ENCODE measurements at regions not wholly inside any gene's neighbourhood (a gene's known extent, or its start where the extent isn't known, plus 50 kb on each side); places are given as distances from the start of the nearest gene placed in this dataset.
A peak's percentile ranks its signal among the peaks of the same experiment; 100 is the strongest.

DNA sequence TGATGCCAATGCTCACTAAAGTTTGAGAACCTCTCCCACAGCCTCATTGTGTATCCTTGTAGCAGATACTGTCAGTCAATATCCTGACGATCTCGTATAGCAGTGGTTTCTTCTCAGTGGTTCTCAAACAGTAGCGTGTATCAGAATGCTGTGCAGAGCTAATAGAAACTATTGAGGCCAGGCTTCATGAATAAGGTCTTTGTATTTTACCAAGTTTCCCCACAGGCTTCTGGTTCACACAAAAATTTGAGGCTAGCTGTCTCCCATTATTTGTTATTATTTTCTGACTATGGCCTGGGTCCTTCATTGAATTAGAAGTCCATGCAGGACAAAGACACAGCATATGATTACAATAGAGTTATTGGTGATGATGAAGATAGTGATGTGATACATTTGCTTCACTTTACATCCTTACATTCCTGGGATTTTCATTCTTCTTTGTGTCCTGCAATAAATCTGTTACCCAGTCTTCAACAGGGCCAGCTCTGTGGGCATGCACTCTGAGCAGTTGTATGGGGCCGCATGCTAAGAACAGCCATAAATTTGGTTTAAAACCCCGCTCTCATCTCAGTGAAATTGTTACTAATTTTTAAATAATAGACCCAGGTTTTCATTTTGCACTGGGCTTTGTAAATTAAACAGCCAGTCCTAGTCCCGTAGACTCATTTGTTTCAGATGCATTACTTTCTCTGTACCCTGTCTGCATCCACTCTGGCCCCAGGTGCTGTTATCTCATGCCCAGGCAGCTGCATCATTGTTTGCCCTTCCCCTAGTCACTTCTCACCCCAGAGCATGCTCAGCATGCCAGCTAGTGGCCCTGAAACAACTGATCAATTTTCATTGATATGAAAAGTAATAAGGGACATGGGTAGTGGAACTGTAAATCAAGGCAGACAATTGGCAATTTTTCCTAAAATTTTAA lies 199.9 kb upstream of the PIK3R1 start:
- DNase-seq (ENCODE audit: low read depth), result no peak
- TF ChIP-seq, protein P1, sequence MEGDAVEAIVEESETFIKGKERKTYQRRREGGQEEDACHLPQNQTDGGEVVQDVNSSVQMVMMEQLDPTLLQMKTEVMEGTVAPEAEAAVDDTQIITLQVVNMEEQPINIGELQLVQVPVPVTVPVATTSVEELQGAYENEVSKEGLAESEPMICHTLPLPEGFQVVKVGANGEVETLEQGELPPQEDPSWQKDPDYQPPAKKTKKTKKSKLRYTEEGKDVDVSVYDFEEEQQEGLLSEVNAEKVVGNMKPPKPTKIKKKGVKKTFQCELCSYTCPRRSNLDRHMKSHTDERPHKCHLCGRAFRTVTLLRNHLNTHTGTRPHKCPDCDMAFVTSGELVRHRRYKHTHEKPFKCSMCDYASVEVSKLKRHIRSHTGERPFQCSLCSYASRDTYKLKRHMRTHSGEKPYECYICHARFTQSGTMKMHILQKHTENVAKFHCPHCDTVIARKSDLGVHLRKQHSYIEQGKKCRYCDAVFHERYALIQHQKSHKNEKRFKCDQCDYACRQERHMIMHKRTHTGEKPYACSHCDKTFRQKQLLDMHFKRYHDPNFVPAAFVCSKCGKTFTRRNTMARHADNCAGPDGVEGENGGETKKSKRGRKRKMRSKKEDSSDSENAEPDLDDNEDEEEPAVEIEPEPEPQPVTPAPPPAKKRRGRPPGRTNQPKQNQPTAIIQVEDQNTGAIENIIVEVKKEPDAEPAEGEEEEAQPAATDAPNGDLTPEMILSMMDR (IDR thresholded peaks at IDR 0.05; ENCODE audit: low read length, missing control alignments), result no peak
- H3K4me3 ChIP-seq (replicated peaks; ENCODE audit: low read depth, low read length), result no peak overlapping the region

DNA sequence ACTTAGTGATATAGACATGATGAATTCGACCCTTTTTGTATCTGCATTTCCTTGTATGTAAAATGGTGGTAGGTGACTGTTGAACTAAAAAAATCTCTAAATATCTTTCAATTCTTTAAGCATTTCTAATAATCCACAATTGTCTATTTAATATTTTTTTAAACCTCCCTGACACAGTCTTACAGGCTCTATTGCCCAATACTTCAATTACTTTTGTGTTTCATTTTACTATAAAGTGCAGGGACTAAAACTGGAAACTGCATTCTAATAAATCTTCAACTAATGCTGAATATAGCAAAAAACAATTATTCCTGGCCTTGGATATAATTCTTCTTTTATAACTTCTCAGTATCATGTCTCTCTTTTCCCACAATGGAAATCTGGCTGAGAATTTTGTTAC lies 202.7 kb upstream of the PIK3R1 start:
- DNase-seq (ENCODE audit: low read depth), result no peak
- H3K4me3 ChIP-seq (replicated peaks; ENCODE audit: low read depth, low read length), result no peak overlapping the region
- TF ChIP-seq, protein P1 (IDR thresholded peaks at IDR 0.05; ENCODE audit: low read length, missing control alignments), result no peak

DNA sequence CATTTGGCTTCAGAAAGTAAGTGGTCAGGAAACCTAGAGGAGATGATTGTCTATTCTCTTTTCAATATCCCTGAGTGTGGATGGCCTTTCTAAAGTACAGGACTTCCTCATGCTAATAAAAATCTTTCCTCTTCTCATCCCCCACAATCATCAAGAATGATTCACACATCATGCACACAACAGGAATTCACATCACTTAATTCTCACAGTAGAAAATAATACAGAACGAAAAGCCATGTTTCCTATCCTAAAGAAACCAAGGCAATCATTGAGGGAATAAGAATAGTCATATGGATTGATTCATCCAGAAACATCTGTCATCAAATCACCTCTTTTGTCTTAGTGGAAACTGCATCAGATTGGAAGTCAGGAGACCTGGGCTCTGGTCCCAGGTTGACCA lies 203.1 kb upstream of the PIK3R1 start:
- H3K4me3 ChIP-seq (replicated peaks; ENCODE audit: low read depth, low read length), result no peak overlapping the region
- DNase-seq (ENCODE audit: low read depth), result peak; percentile 51
- TF ChIP-seq, protein P1 (IDR thresholded peaks at IDR 0.05; ENCODE audit: low read length, missing control alignments), result no peak

DNA sequence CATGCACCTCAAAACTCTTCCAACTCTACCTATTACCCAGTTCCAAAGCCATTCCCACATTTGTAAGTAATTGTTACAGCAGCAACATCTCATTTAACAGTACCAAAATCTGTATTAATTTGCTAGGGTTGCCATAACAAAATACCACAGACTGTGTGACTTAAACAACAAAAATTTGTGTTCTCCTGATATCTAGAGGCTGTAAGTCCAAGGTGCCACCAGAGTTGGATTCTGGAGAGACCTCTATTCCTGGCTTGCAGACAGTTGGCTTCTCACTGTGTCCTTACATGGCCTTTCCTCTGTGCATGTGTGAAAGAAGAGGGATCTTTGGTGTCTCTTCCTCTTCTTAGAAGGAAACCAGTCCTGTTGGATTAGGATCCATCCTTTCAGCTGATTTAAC lies 203.8 kb upstream of the PIK3R1 start:
- no peak overlapping the region for H3K4me3 ChIP-seq (replicated peaks; ENCODE audit: low read depth, low read length)
- TF ChIP-seq, protein P1 (IDR thresholded peaks at IDR 0.05; ENCODE audit: low read length, missing control alignments), result no peak
- DNase-seq (ENCODE audit: low read depth), result peak; percentile 59

DNA sequence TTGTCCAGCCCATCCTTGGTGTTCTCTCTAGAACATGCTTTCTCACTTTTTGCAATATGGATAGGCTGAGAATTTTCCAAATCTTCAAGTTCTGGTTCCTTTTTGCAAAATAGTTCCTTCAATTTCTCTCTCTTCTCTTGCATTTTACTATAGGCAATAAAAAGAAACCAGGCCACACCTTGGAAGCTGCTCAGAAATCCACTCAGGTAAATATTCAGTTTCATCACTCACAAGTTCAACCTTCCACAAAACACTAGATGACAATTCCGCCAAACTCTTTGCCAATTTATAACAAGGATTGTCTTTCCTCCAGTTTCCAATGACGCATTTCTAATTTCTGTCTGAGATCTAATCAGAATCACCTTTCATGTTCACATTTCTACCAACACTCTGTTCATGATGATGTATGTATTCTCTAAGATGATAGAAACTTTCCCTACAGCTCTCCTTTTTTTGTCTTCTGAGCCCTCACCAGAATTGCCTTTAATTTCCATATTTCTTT lies 204.2 kb upstream of the PIK3R1 start:
- DNase-seq (ENCODE audit: low read depth), result no peak
- TF ChIP-seq, protein P1 (IDR thresholded peaks at IDR 0.05; ENCODE audit: low read length, missing control alignments), result no peak
- H3K4me3 ChIP-seq (replicated peaks; ENCODE audit: low read depth, low read length), result no peak overlapping the region

DNA sequence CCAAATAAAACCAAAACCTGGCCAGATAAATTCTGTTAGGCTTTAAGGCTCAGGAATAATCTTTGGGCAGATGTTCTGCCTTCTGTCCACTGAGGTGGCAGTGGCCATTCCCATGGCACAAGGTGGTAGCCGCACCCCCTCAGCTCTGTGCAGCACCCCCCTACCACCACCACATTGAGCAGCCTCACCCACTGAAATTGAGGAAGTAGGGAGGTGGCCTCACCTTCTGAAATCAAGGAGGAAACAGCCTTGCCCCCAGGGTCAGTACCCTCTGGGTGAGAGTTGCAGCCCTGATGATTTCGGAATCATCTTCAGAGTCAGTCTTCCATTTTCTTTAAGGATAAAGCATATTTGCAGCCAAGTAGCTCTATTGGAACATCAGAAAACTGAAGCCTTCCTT lies 204.8 kb upstream of the PIK3R1 start:
- DNase-seq (ENCODE audit: low read depth), result no peak
- no peak overlapping the region for H3K4me3 ChIP-seq (replicated peaks; ENCODE audit: low read depth, low read length)
- TF ChIP-seq, protein P1 (IDR thresholded peaks at IDR 0.05; ENCODE audit: low read length, missing control alignments), result no peak
